Hepatocyte (in vitro differentiated cells): ENCODE measurements at regions not wholly inside any gene's neighbourhood (a gene's known extent, or its start where the extent isn't known, plus 50 kb on each side); places are given as distances from the start of the nearest gene placed in this dataset.

Source experiments
- EZH2 ChIP-seq: fragments of 200-600 bp; sonication (generic); IDR thresholded peaks from 2 replicates; pipeline ENCODE4 v1.6.1; 2016; ENCODE audit warnings: antibody characterized with exemption, mild to moderate bottlenecking, borderline replicate concordance
- TF ChIP-seq, protein P1 (sequence below): fragments of 200-600 bp; sonication (generic); IDR thresholded peaks from 2 replicates; pipeline ENCODE4 v1.5.1; 2016; ENCODE audit warnings: antibody characterized with exemption, mild to moderate bottlenecking; ENCODE audit not compliant: poor library complexity

- TF ChIP-seq, protein P1, sequence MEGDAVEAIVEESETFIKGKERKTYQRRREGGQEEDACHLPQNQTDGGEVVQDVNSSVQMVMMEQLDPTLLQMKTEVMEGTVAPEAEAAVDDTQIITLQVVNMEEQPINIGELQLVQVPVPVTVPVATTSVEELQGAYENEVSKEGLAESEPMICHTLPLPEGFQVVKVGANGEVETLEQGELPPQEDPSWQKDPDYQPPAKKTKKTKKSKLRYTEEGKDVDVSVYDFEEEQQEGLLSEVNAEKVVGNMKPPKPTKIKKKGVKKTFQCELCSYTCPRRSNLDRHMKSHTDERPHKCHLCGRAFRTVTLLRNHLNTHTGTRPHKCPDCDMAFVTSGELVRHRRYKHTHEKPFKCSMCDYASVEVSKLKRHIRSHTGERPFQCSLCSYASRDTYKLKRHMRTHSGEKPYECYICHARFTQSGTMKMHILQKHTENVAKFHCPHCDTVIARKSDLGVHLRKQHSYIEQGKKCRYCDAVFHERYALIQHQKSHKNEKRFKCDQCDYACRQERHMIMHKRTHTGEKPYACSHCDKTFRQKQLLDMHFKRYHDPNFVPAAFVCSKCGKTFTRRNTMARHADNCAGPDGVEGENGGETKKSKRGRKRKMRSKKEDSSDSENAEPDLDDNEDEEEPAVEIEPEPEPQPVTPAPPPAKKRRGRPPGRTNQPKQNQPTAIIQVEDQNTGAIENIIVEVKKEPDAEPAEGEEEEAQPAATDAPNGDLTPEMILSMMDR: no peak
- no peak for TF ChIP-seq EZH2
Measured at GRCh38 chr3:187889601-187890404, 144.5 kb upstream of the BCL6 start.
